Fibroblast of lung (primary cell): ENCODE measurements at regions not wholly inside any gene's neighbourhood (a gene's known extent, or its start where the extent isn't known, plus 50 kb on each side); places are given as distances from the start of the nearest gene placed in this dataset.
"Not testable (repeated sequence)": the region's sequence is repeated elsewhere in the genome, so short reads cannot be mapped to it uniquely, and the experiment has no call there.

Experiments
- DNase-seq, 2 donors: peaks; one replicate each; pipeline versions ENCODE4 v3.0.0 to v3.0.0-alpha.2; 2010; ENCODE audit warnings: low read depth in 2 of 2
- H2AFZ ChIP-seq: 2 replicates; pipeline ENCODE4 v1.5.1; 2012; ENCODE audit warnings: low read length, control low read depth, inconsistent platforms
- H3K27ac ChIP-seq: 2 replicates; pipeline ENCODE4 v1.5.1; 2011; ENCODE audit warnings: low read length, control low read depth; ENCODE audit not compliant: insufficient read depth
- H3K27me3 ChIP-seq: 2 replicates; pipeline ENCODE4 v1.5.1; 2011; ENCODE audit warnings: mild to moderate bottlenecking, low read length; ENCODE audit not compliant: control insufficient read depth, insufficient read depth
- H3K36me3 ChIP-seq: 2 replicates; pipeline ENCODE4 v1.5.1; 2011; ENCODE audit warnings: low read length; ENCODE audit not compliant: control insufficient read depth, insufficient read depth
- H3K4me1 ChIP-seq: 2 replicates; pipeline ENCODE4 v1.5.1; 2011; ENCODE audit warnings: low read length; ENCODE audit not compliant: control insufficient read depth, insufficient read depth; ENCODE audit errors: extremely low read depth
- H3K4me2 ChIP-seq: 2 replicates; pipeline ENCODE4 v1.5.1; 2011; ENCODE audit warnings: low read length, control low read depth; ENCODE audit not compliant: insufficient read depth; ENCODE audit errors: extremely low read depth
- H3K4me3 ChIP-seq, 4 experiments: fragments of 200-600 bp in 1 of 4; sonication (generic) in 1 of 4; replicated peaks in 1 of 4; 2 replicates each; pipeline ENCODE4 v1.5.1; 2011 to 2016; ENCODE audit warnings: low read length in 4 of 4, low read depth in 3 of 4, mild to moderate bottlenecking in 3 of 4, control low read depth in 2 of 4, inconsistent platforms in 1 of 4, mixed read lengths in 1 of 4; ENCODE audit not compliant: insufficient read depth in 1 of 4; ENCODE audit errors: control extremely low read depth in 1 of 4
- H3K79me2 ChIP-seq: 2 replicates; pipeline ENCODE4 v1.5.1; 2012; ENCODE audit warnings: mild to moderate bottlenecking, low read length, inconsistent platforms; ENCODE audit not compliant: control insufficient read depth, insufficient read depth
- H3K9ac ChIP-seq: 2 replicates; pipeline ENCODE4 v1.5.1; 2011; ENCODE audit warnings: mild to moderate bottlenecking, low read length, control low read depth; ENCODE audit not compliant: insufficient read depth
- H3K9me3 ChIP-seq: 2 replicates; pipeline ENCODE4 v1.5.1; 2012; ENCODE audit warnings: low read depth, low read length; ENCODE audit not compliant: control insufficient read depth, insufficient read depth
- H4K20me1 ChIP-seq: 2 replicates; pipeline ENCODE4 v1.5.1; 2011; ENCODE audit warnings: low read length; ENCODE audit not compliant: control insufficient read depth, insufficient read depth; ENCODE audit errors: extremely low read depth
- CTCF ChIP-seq, 2 donors: IDR thresholded peaks in 1 of 2; conservative IDR thresholded peaks in 1 of 2; 1 replicate in 1 of 2; 2 replicates in 1 of 2; pipeline ENCODE4 v1.5.1; 2011 to 2012; ENCODE audit warnings: low read length in 2 of 2, control low read depth in 1 of 2, inconsistent platforms in 1 of 2, low read depth in 1 of 2, mild to moderate bottlenecking in 1 of 2
- EZH2 ChIP-seq: IDR thresholded peaks from 2 replicates; pipeline ENCODE4 v1.5.1; 2012; ENCODE audit warnings: low read length, control low read depth, mild to moderate bottlenecking; ENCODE audit errors: missing control alignments

DNA sequence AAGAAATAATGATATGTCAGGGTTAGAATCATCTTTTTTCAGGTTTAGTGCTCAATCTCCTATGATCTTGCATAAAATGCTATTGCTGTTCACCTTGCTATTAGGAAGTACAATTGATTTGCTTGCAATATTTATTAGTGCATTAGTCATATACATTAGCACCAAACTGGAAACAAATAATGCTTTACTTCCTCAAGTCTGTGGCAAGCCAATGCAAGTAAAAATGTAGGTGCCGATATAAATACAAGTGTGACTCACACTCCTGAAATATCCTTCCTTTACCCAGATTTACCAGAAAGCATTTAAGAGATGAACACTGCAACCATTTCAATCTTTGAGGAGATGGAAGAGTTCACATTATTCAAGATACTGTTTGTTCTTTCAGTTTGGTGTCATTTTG, 1487.7 kb upstream of the ADGRL3 start:
- Histone ChIP-seq H3K4me2 (no peak overlapping the region), H3K79me2 (no peaks in the 10 kb centered on the region), H3K27me3 (no peaks in the 10 kb centered on the region), H3K27ac (no peak overlapping the region), H3K4me1 (no peaks in the 10 kb centered on the region), H2AFZ (no peak overlapping the region), H3K4me3 (no peak overlapping the region), H3K9me3 (no peaks in the 10 kb centered on the region), H3K9ac (no peak overlapping the region), H4K20me1 (no peaks in the 10 kb centered on the region), H3K36me3 (no peaks in the 10 kb centered on the region)
- DNase-seq, result no peak
- TF ChIP-seq CTCF (conservative IDR thresholded peaks at IDR 0.05 in 1 of 2, IDR thresholded peaks at IDR 0.05 in 1 of 2; ENCODE audit: low read depth in 1 of 2, low read length in 2 of 2), result no peak
- no peak for TF ChIP-seq EZH2

DNA sequence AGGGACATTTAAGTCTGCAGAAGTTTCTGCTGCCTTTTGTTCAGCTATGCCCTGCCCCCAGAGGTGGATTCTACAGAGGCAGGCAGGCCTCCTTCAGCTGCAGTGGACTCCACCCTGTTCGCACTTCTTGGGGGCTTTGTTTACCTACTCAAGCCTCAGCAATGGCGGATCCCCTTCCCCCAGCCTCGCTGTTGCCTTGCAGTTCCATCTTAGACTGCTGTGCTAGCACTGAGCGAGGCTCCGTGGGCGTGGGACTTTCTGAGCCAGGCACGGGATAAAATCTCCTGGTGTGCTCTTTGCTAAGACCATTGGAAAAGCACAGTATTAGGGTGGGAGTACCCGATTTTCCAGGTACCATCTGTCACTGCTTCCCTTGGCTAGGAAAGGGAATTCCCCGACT, 1475.8 kb upstream of the ADGRL3 start:
- not testable (repeated sequence) for H3K9ac ChIP-seq, H3K4me1 ChIP-seq, H3K36me3 ChIP-seq, H4K20me1 ChIP-seq, H2AFZ ChIP-seq, H3K9me3 ChIP-seq, H3K27me3 ChIP-seq, H3K4me3 ChIP-seq, H3K4me2 ChIP-seq, DNase-seq, H3K79me2 ChIP-seq, H3K27ac ChIP-seq

DNA sequence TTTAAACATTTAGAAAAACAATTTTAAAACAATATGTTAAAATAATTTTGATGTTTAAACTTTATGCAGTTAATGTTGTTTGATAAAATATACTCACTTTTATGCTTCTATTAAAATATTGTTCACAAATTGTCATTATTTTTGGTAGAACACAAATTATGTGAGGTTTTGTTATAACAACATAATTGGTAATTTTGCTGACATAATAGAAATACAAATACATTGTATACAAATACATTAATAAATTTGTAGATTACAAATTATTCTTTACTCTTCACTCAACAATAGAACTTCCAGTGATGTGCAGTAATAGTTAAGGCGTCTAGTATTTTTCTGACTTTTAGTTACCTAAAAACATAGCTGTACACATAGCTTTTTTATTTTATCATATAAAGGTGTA, 1472.4 kb upstream of the ADGRL3 start:
- Histone ChIP-seq H3K27ac (no peak overlapping the region), H3K27me3 (no peaks in the 10 kb centered on the region), H3K4me1 (no peaks in the 10 kb centered on the region), H2AFZ (no peak overlapping the region), H3K4me3 (no peak overlapping the region), H4K20me1 (no peaks in the 10 kb centered on the region), H3K9me3 (no peaks in the 10 kb centered on the region), H3K36me3 (no peaks in the 10 kb centered on the region), H3K4me2 (no peak overlapping the region), H3K9ac (no peak overlapping the region), H3K79me2 (no peaks in the 10 kb centered on the region)
- no peak for TF ChIP-seq EZH2
- no peak for TF ChIP-seq CTCF (conservative IDR thresholded peaks at IDR 0.05 in 1 of 2, IDR thresholded peaks at IDR 0.05 in 1 of 2; ENCODE audit: low read depth in 1 of 2, low read length in 2 of 2)
- no peak for DNase-seq

- Histone ChIP-seq H3K27me3 (no peaks in the 10 kb centered on the region), H3K27ac (no peak overlapping the region), H3K4me1 (no peaks in the 10 kb centered on the region), H3K36me3 (no peaks in the 10 kb centered on the region), H4K20me1 (no peaks in the 10 kb centered on the region), H3K9ac (no peak overlapping the region), H2AFZ (no peak overlapping the region), H3K9me3 (no peaks in the 10 kb centered on the region), H3K79me2 (no peaks in the 10 kb centered on the region), H3K4me2 (no peak overlapping the region), H3K4me3 (no peak overlapping the region)
- peak in 1 of 2 donors; percentile 1 for DNase-seq
- no peak for TF ChIP-seq EZH2
- TF ChIP-seq CTCF (conservative IDR thresholded peaks at IDR 0.05 in 1 of 2, IDR thresholded peaks at IDR 0.05 in 1 of 2; ENCODE audit: low read depth in 1 of 2, low read length in 2 of 2), result no peak
Observed at GRCh38 chr4:59728496-59728895, 1471.6 kb upstream of the ADGRL3 start.
